ENCODE measurements at regions not wholly inside any gene's neighbourhood (a gene's known extent, or its start where the extent isn't known, plus 50 kb on each side); places are given as distances from the start of the nearest gene placed in this dataset.

GRCh38 chr13:50125304-50125553, 110.0 kb downstream of the KCNRG start:
- H3K9ac ChIP-seq (ENCODE audit: low read length), result peak overlapping the region; percentile 73
- peak overlapping the region; percentile 99 for H3K27ac ChIP-seq (ENCODE audit: low read depth, low read length)
- peaks cover 46% of the 10 kb centered on the region for H3K4me1 ChIP-seq (ENCODE audit: insufficient read depth, low read length)
- H3K36me3 ChIP-seq (ENCODE audit: insufficient read depth, low read length), result no peaks in the 10 kb centered on the region
- H3K27me3 ChIP-seq (ENCODE audit: control insufficient read depth in 1 of 2, insufficient read depth in 2 of 2, low read length in 2 of 2), result peaks cover 37 to 38% of the 10 kb centered on the region in 2 donors
- H3K9me3 ChIP-seq (ENCODE audit: low read length), result peaks cover 9% of the 10 kb centered on the region
- H3K4me3 ChIP-seq (ENCODE audit: low read depth in 1 of 2, low read length in 2 of 2), result peak overlapping the region; percentile 86 to 92

GRCh38 chr13:50125554-50126262, 110.5 kb downstream of the KCNRG start:
- Histone ChIP-seq H3K9me3 (ENCODE audit: low read length) (peaks cover 9% of the 10 kb centered on the region), H3K4me1 (ENCODE audit: insufficient read depth, low read length) (peaks cover 51% of the 10 kb centered on the region), H3K4me3 (ENCODE audit: low read depth in 1 of 2, low read length in 2 of 2) (peak overlapping the region; percentile 86 to 92), H3K36me3 (ENCODE audit: insufficient read depth, low read length) (no peaks in the 10 kb centered on the region), H3K27ac (ENCODE audit: low read depth, low read length) (peak overlapping the region; percentile 99), H3K9ac (ENCODE audit: low read length) (peak overlapping the region; percentile 73), H3K27me3 (ENCODE audit: control insufficient read depth in 1 of 2, insufficient read depth in 2 of 2, low read length in 2 of 2) (peaks cover 42 to 43% of the 10 kb centered on the region in 2 donors)

- Histone ChIP-seq H3K27ac (ENCODE audit: low read depth, low read length) (peak overlapping the region; percentile 99), H3K4me3 (ENCODE audit: low read depth in 1 of 2, low read length in 2 of 2) (peak overlapping the region; percentile 86 to 92), H3K36me3 (ENCODE audit: insufficient read depth, low read length) (no peaks in the 10 kb centered on the region), H3K27me3 (ENCODE audit: control insufficient read depth in 1 of 2, insufficient read depth in 2 of 2, low read length in 2 of 2) (peaks cover 49 to 50% of the 10 kb centered on the region in 2 donors), H3K4me1 (ENCODE audit: insufficient read depth, low read length) (peaks cover 58% of the 10 kb centered on the region), H3K9ac (ENCODE audit: low read length) (no peak overlapping the region), H3K9me3 (ENCODE audit: low read length) (peaks cover 15% of the 10 kb centered on the region)
These were observed 111.2 kb downstream of the KCNRG start for GRCh38 chr13:50126263-50126992.

GRCh38 chr13:50126993-50127725, 111.9 kb downstream of the KCNRG start:
- peak overlapping the region; percentile 32 for H3K27ac ChIP-seq (ENCODE audit: low read depth, low read length)
- H3K4me3 ChIP-seq (ENCODE audit: low read depth in 1 of 2, low read length in 2 of 2), result peak overlapping the region; percentile 52 to 92
- H3K4me1 ChIP-seq (ENCODE audit: insufficient read depth, low read length), result peaks cover 52% of the 10 kb centered on the region

GRCh38 chr13:50127726-50128291, 112.6 kb downstream of the KCNRG start:
- Histone ChIP-seq H3K4me3 (ENCODE audit: low read depth in 1 of 2, low read length in 2 of 2) (peak overlapping the region; percentile 52 to 92), H3K9ac (ENCODE audit: low read length) (no peak overlapping the region), H3K4me1 (ENCODE audit: insufficient read depth, low read length) (peaks cover 49% of the 10 kb centered on the region), H3K27me3 (ENCODE audit: control insufficient read depth in 1 of 2, insufficient read depth in 2 of 2, low read length in 2 of 2) (peaks cover 63 to 64% of the 10 kb centered on the region in 2 donors), H3K27ac (ENCODE audit: low read depth, low read length) (peak overlapping the region; percentile 32), H3K36me3 (ENCODE audit: insufficient read depth, low read length) (no peaks in the 10 kb centered on the region), H3K9me3 (ENCODE audit: low read length) (peaks cover 16% of the 10 kb centered on the region)

More at GRCh38 chr13:50126993-50127725, 111.9 kb downstream of the KCNRG start:
- Histone ChIP-seq H3K27me3 (ENCODE audit: control insufficient read depth in 1 of 2, insufficient read depth in 2 of 2, low read length in 2 of 2) (peaks cover 57% of the 10 kb centered on the region in 2 donors), H3K9ac (ENCODE audit: low read length) (no peak overlapping the region), H3K36me3 (ENCODE audit: insufficient read depth, low read length) (no peaks in the 10 kb centered on the region), H3K9me3 (ENCODE audit: low read length) (peaks cover 16% of the 10 kb centered on the region)

- H3K27ac ChIP-seq (ENCODE audit: low read depth, low read length), result no peak overlapping the region
- H3K36me3 ChIP-seq (ENCODE audit: insufficient read depth, low read length), result no peaks in the 10 kb centered on the region
- H3K4me1 ChIP-seq (ENCODE audit: insufficient read depth, low read length), result peaks cover 43% of the 10 kb centered on the region
- H3K9me3 ChIP-seq (ENCODE audit: low read length), result peaks cover 16% of the 10 kb centered on the region
- H3K27me3 ChIP-seq (ENCODE audit: control insufficient read depth in 1 of 2, insufficient read depth in 2 of 2, low read length in 2 of 2), result peaks cover 68 to 71% of the 10 kb centered on the region in 2 donors
- H3K4me3 ChIP-seq (ENCODE audit: low read depth in 1 of 2, low read length in 2 of 2), result no peak overlapping the region
- no peak overlapping the region for H3K9ac ChIP-seq (ENCODE audit: low read length)
These were observed 113.2 kb downstream of the KCNRG start for GRCh38 chr13:50128428-50128931.

- H3K27ac ChIP-seq (ENCODE audit: low read depth, low read length), result no peak overlapping the region
- peaks cover 68 to 78% of the 10 kb centered on the region in 2 donors for H3K27me3 ChIP-seq (ENCODE audit: control insufficient read depth in 1 of 2, insufficient read depth in 2 of 2, low read length in 2 of 2)
- H3K4me3 ChIP-seq (ENCODE audit: low read depth in 1 of 2, low read length in 2 of 2), result peak overlapping the region; percentile 46 to 55
These were observed 113.9 kb downstream of the KCNRG start for GRCh38 chr13:50129081-50129705.

GRCh38 chr13:50129706-50130122, 114.5 kb downstream of the KCNRG start:
- no peak overlapping the region for H3K9ac ChIP-seq (ENCODE audit: low read length)
- H3K27ac ChIP-seq (ENCODE audit: low read depth, low read length), result no peak overlapping the region
- H3K9me3 ChIP-seq (ENCODE audit: low read length), result peaks cover 16% of the 10 kb centered on the region
- H3K4me1 ChIP-seq (ENCODE audit: insufficient read depth, low read length), result peaks cover 42% of the 10 kb centered on the region
- H3K36me3 ChIP-seq (ENCODE audit: insufficient read depth, low read length), result no peaks in the 10 kb centered on the region
- H3K4me3 ChIP-seq (ENCODE audit: low read depth in 1 of 2, low read length in 2 of 2), result peak overlapping the region; percentile 46 to 55
- H3K27me3 ChIP-seq (ENCODE audit: control insufficient read depth in 1 of 2, insufficient read depth in 2 of 2, low read length in 2 of 2), result peaks cover 68 to 80% of the 10 kb centered on the region in 2 donors

More at GRCh38 chr13:50129081-50129705, 113.9 kb downstream of the KCNRG start:
- Histone ChIP-seq H3K9me3 (ENCODE audit: low read length) (peaks cover 16% of the 10 kb centered on the region), H3K9ac (ENCODE audit: low read length) (no peak overlapping the region), H3K4me1 (ENCODE audit: insufficient read depth, low read length) (peaks cover 42% of the 10 kb centered on the region), H3K36me3 (ENCODE audit: insufficient read depth, low read length) (no peaks in the 10 kb centered on the region)

GRCh38 chr13:50130123-50130946, 115.1 kb downstream of the KCNRG start:
- Histone ChIP-seq H3K36me3 (ENCODE audit: insufficient read depth, low read length) (no peaks in the 10 kb centered on the region), H3K4me1 (ENCODE audit: insufficient read depth, low read length) (peaks cover 42% of the 10 kb centered on the region), H3K27ac (ENCODE audit: low read depth, low read length) (no peak overlapping the region), H3K4me3 (ENCODE audit: low read depth in 1 of 2, low read length in 2 of 2) (peak overlapping the region; percentile 24 to 55), H3K9me3 (ENCODE audit: low read length) (peaks cover 16% of the 10 kb centered on the region), H3K9ac (ENCODE audit: low read length) (no peak overlapping the region), H3K27me3 (ENCODE audit: control insufficient read depth in 1 of 2, insufficient read depth in 2 of 2, low read length in 2 of 2) (peaks cover 68 to 80% of the 10 kb centered on the region in 2 donors)

Measured in muscle layer of colon (tissue), 2 donors.